ENCODE measurements at regions not wholly inside any gene's neighbourhood (a gene's known extent, or its start where the extent isn't known, plus 50 kb on each side); places are given as distances from the start of the nearest gene placed in this dataset.

DNA sequence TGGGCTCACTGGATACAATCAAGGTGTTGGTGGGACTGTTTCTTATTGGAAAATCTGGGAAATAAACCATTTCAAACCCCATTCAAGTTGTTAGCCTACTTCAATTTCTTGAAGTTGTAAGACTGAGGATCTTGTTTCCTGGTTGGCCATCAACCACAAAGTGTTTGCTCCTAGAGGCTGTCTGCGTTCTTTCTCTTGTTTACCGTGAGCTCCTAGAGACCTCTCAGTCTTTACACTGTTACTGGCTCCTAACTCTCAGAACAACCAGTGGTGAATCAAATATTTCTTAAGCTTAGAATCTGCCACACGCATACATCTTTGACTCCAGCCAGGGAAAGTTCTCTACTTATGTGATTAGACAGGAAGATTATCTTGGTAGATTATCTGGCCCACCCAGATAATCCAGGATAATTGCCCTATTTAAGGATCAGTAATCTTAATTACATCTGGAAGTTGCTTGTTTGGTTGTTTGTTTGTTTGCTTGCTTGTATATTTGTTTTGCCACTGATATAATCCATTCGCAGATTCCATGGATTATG is 798.7 kb downstream of the IPMK start:
- TF ChIP-seq, protein P1, sequence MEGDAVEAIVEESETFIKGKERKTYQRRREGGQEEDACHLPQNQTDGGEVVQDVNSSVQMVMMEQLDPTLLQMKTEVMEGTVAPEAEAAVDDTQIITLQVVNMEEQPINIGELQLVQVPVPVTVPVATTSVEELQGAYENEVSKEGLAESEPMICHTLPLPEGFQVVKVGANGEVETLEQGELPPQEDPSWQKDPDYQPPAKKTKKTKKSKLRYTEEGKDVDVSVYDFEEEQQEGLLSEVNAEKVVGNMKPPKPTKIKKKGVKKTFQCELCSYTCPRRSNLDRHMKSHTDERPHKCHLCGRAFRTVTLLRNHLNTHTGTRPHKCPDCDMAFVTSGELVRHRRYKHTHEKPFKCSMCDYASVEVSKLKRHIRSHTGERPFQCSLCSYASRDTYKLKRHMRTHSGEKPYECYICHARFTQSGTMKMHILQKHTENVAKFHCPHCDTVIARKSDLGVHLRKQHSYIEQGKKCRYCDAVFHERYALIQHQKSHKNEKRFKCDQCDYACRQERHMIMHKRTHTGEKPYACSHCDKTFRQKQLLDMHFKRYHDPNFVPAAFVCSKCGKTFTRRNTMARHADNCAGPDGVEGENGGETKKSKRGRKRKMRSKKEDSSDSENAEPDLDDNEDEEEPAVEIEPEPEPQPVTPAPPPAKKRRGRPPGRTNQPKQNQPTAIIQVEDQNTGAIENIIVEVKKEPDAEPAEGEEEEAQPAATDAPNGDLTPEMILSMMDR (IDR thresholded peaks at IDR 0.05), result no peak
- TF ChIP-seq POLR2A (IDR thresholded peaks at IDR 0.05), result no peak
